K562 (cell line): ENCODE measurements at regions not wholly inside any gene's neighbourhood (a gene's known extent, or its start where the extent isn't known, plus 50 kb on each side); places are given as distances from the start of the nearest gene placed in this dataset.
A peak's percentile ranks its signal among the peaks of the same experiment; 100 is the strongest.

ENCODE experiments used
- ARNT ChIP-seq, 2 experiments: fragments of 450-650 bp; IDR thresholded peaks; 2 replicates each; pipeline ENCODE4 v1.6.1; 2016; ENCODE audit warnings: mild to moderate bottlenecking in 1 of 2
- BCL6 ChIP-seq: fragments of 250-450 bp; sonication (Bioruptor Pico); IDR thresholded peaks from 2 replicates; pipeline ENCODE4 v1.4.0; 2020
- C11orf30 ChIP-seq: fragments of 450-650 bp; IDR thresholded peaks from 2 replicates; pipeline ENCODE4 v1.6.1; 2016; ENCODE audit warnings: low read depth, mild to moderate bottlenecking
- COPS2 ChIP-seq: fragments of 450-650 bp; conservative IDR thresholded peaks from 2 replicates; pipeline ENCODE4 v1.6.1; 2016; ENCODE audit warnings: mild to moderate bottlenecking, moderate library complexity
- DNMT1 ChIP-seq: fragments of 450-650 bp; IDR thresholded peaks from 2 replicates; pipeline ENCODE4 v1.6.1; 2016; ENCODE audit warnings: antibody characterized with exemption, mild to moderate bottlenecking
- ELF1 ChIP-seq: fragments of 200-800 bp; sonication (Bioruptor generic); IDR thresholded peaks from 2 replicates; pipeline ENCODE4 v1.6.1; 2016; ENCODE audit warnings: missing genetic modification characterization, missing compliant biosample characterization
- GABPB2 ChIP-seq: fragments of 250-450 bp; sonication (Bioruptor Pico); conservative IDR thresholded peaks from 2 replicates; pipeline ENCODE4 v1.5.1; 2021; ENCODE audit warnings: mild to moderate bottlenecking
- GATA2 ChIP-seq: sonication (generic); formaldehyde crosslinking; IDR thresholded peaks from 2 replicates; pipeline ENCODE4 v1.4.0; 2020; ENCODE audit warnings: mild to moderate bottlenecking, missing genetic modification reagents
- JUND ChIP-seq, 2 experiments: IDR thresholded peaks; 2 replicates in 1 of 2; 3 replicates in 1 of 2; pipeline ENCODE4 v1.6.1; 2011; ENCODE audit warnings: borderline replicate concordance in 2 of 2, low read depth in 2 of 2, low read length in 2 of 2, improper control_type of control experiment in 1 of 2, missing biosample characterization in 1 of 2, missing genetic modification characterization in 1 of 2, missing genetic modification reagents in 1 of 2
- KDM2B ChIP-seq: fragments of 250-450 bp; sonication (Bioruptor Pico); IDR thresholded peaks from 2 replicates; pipeline ENCODE4 v1.8.0; 2021; ENCODE audit warnings: mild to moderate bottlenecking, moderate library complexity
- MAFK ChIP-seq: IDR thresholded peaks from 2 replicates; pipeline ENCODE4 v1.6.1; 2011; ENCODE audit warnings: low read length, improper control_type of control experiment
- MEIS2 ChIP-seq: fragments of 450-650 bp; IDR thresholded peaks from 2 replicates; pipeline ENCODE4 v1.6.1; 2014; ENCODE audit warnings: mild to moderate bottlenecking; ENCODE audit not compliant: partially characterized antibody
- NCOR1 ChIP-seq: fragments of 450-650 bp; IDR thresholded peaks from 2 replicates; pipeline ENCODE4 v1.6.1; 2016; ENCODE audit warnings: mild to moderate bottlenecking, moderate library complexity
- TCFL5 ChIP-seq: fragments of 250-450 bp; sonication (Bioruptor Pico); conservative IDR thresholded peaks from 2 replicates; pipeline ENCODE4 v1.6.1; 2021; ENCODE audit warnings: mild to moderate bottlenecking, moderate library complexity, matching md5 sums
- XRCC4 ChIP-seq: IDR thresholded peaks from one replicate; pipeline ENCODE4 v1.6.1; 2011; ENCODE audit not compliant: insufficient read depth, insufficient read length; ENCODE audit errors: extremely low read depth
- ZBTB7A ChIP-seq: IDR thresholded peaks from 2 replicates; pipeline ENCODE4 v1.6.1; 2011; ENCODE audit warnings: low read depth, mild to moderate bottlenecking, low read length, moderate library complexity, borderline replicate concordance; ENCODE audit not compliant: control insufficient read depth
- ZNF212 ChIP-seq: fragments of 450-650 bp; formaldehyde crosslinking; IDR thresholded peaks from 2 replicates; pipeline ENCODE4 v1.4.0; 2020; ENCODE audit warnings: mild to moderate bottlenecking
- ZNF316 ChIP-seq: fragments of 450-650 bp; IDR thresholded peaks from 2 replicates; pipeline ENCODE4 v1.6.1; 2016
- ZNF586 ChIP-seq: fragments of 450-650 bp; formaldehyde crosslinking; conservative IDR thresholded peaks from 2 replicates; pipeline ENCODE4 v1.4.0; 2020; ENCODE audit warnings: mild to moderate bottlenecking, moderate library complexity
- TF ChIP-seq, protein P1 (sequence below): fragments of 250-450 bp; sonication (Bioruptor Pico); IDR thresholded peaks from 2 replicates; pipeline ENCODE4 v1.5.0; 2020; ENCODE audit warnings: mild to moderate bottlenecking
- TF ChIP-seq, protein P2 (sequence below), 2 experiments: fragments of 450-650 bp in 1 of 2; sonication (generic) in 1 of 2; formaldehyde crosslinking in 1 of 2; IDR thresholded peaks in 1 of 2; conservative IDR thresholded peaks in 1 of 2; 2 replicates each; pipeline versions ENCODE4 v1.6.1 to v1.8.1; 2016 to 2023; ENCODE audit warnings: mild to moderate bottlenecking in 2 of 2, moderate library complexity in 2 of 2, inconsistent platforms in 1 of 2, missing genetic modification reagents in 1 of 2
- TF ChIP-seq, protein P3 (sequence below): fragments of 200-400 bp; formaldehyde crosslinking; IDR thresholded peaks from 2 replicates; pipeline ENCODE4 v1.6.1; 2017; ENCODE audit warnings: mild to moderate bottlenecking, low read depth, low read length, moderate library complexity
- TF ChIP-seq, protein P4 (sequence below): fragments of 250-450 bp; sonication (Bioruptor Pico); IDR thresholded peaks from 2 replicates; pipeline ENCODE4 v1.8.0; 2021; ENCODE audit warnings: moderate library complexity, mild to moderate bottlenecking, inconsistent platforms

DNA sequence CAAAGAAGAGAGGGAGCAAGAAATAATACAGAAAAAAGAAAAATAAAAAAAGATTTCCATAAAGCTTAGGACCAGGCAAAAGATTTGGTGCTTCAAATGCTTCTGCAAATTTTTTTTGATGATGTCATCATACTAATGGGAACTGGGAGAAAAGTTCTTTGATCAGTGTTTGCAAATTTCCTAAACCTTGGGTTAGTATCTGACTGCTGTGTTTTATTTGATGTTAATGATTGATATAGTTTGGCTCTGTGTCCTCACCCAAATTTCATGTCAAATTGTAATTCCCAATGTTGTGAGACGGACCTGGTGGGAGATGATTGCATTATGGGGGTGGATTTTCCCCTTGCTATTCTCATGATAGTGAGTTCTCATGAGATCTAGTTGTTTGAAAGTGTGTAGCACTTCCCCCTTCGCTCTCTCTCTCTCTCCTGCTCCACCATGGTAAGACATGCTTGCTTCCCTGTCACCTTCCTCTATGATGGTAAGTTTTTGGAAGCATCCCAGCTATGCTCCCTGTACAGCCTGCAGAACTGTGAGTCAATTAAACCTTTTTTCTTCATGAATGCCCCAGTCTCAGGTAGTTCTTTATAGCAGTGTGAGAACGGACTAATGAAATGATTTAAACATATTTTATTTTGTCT is 72.6 kb downstream of the TMEM100 start (continued):
- no peak for TF ChIP-seq TCFL5 (CRISPR knock-in tag)
- TF ChIP-seq, protein P1, sequence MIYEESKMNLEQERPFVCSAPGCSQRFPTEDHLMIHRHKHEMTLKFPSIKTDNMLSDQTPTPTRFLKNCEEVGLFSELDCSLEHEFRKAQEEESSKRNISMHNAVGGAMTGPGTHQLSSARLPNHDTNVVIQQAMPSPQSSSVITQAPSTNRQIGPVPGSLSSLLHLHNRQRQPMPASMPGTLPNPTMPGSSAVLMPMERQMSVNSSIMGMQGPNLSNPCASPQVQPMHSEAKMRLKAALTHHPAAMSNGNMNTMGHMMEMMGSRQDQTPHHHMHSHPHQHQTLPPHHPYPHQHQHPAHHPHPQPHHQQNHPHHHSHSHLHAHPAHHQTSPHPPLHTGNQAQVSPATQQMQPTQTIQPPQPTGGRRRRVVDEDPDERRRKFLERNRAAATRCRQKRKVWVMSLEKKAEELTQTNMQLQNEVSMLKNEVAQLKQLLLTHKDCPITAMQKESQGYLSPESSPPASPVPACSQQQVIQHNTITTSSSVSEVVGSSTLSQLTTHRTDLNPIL (CRISPR knock-in tag), result no peak
- TF ChIP-seq, protein P2, sequence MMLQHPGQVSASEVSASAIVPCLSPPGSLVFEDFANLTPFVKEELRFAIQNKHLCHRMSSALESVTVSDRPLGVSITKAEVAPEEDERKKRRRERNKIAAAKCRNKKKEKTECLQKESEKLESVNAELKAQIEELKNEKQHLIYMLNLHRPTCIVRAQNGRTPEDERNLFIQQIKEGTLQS (IDR thresholded peaks at IDR 0.05), result peak; percentile 81
- TF ChIP-seq, protein P2 (CRISPR knock-in tag; conservative IDR thresholded peaks at IDR 0.05), result no peak
- no peak for TF ChIP-seq GABPB2 (CRISPR knock-in tag)
- TF ChIP-seq COPS2, result no peak
- TF ChIP-seq, protein P3, sequence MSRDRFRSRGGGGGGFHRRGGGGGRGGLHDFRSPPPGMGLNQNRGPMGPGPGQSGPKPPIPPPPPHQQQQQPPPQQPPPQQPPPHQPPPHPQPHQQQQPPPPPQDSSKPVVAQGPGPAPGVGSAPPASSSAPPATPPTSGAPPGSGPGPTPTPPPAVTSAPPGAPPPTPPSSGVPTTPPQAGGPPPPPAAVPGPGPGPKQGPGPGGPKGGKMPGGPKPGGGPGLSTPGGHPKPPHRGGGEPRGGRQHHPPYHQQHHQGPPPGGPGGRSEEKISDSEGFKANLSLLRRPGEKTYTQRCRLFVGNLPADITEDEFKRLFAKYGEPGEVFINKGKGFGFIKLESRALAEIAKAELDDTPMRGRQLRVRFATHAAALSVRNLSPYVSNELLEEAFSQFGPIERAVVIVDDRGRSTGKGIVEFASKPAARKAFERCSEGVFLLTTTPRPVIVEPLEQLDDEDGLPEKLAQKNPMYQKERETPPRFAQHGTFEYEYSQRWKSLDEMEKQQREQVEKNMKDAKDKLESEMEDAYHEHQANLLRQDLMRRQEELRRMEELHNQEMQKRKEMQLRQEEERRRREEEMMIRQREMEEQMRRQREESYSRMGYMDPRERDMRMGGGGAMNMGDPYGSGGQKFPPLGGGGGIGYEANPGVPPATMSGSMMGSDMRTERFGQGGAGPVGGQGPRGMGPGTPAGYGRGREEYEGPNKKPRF, result no peak
- 0 out of 2 replicates have a peak, but pooled peaks have one; percentile 17 for TF ChIP-seq MAFK
- TF ChIP-seq ZNF586 (CRISPR knock-in tag), result no peak
- no peak for TF ChIP-seq ELF1 (tag)
- TF ChIP-seq GATA2, result no peak
- TF ChIP-seq ZNF316, result peak; percentile 44
- no peak for TF ChIP-seq ZNF212 (CRISPR knock-in tag)
- no peak for TF ChIP-seq XRCC4
- no peak for TF ChIP-seq ZBTB7A
- no peak for TF ChIP-seq ARNT (IDR thresholded peaks at IDR 0.05)
- TF ChIP-seq MEIS2, result no peak
- no peak for TF ChIP-seq NCOR1
- no peak for TF ChIP-seq JUND (IDR thresholded peaks at IDR 0.05; ENCODE audit: borderline replicate concordance, low read depth, low read length)
- TF ChIP-seq JUND (tag; IDR thresholded peaks at IDR 0.05; ENCODE audit: borderline replicate concordance, low read depth, low read length), result peak; percentile 44; the same call in 1 of the 3 replicates
- TF ChIP-seq KDM2B (CRISPR knock-in tag), result no peak
- TF ChIP-seq DNMT1, result no peak
- no peak for TF ChIP-seq BCL6 (CRISPR knock-in tag)
- TF ChIP-seq, protein P4, sequence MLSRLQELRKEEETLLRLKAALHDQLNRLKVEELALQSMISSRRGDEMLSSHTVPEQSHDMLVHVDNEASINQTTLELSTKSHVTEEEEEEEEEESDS, result no peak
- peak; percentile 25; the same call in 1 of the 2 replicates for TF ChIP-seq C11orf30
